ENCODE measurements at regions not wholly inside any gene's neighbourhood (a gene's known extent, or its start where the extent isn't known, plus 50 kb on each side); places are given as distances from the start of the nearest gene placed in this dataset.

- TF ChIP-seq CTCF (IDR thresholded peaks at IDR 0.05) (no peak), POLR2A (IDR thresholded peaks at IDR 0.05) (no peak)
Observed at GRCh38 chr4:19317377-19317776, 934.3 kb upstream of the SLIT2 start.
